ENCODE measurements at regions not wholly inside any gene's neighbourhood (a gene's known extent, or its start where the extent isn't known, plus 50 kb on each side); places are given as distances from the start of the nearest gene placed in this dataset.

GRCh38 chr6:144634371-144634770, 349.2 kb downstream of the UTRN start:
- Mint-ChIP-seq H3K27me3 (ENCODE audit: low read depth) (no peaks in the 10 kb centered on the region), H3K9me3 (peaks cover 3% of the 10 kb centered on the region), H3K4me1 (peaks cover 23% of the 10 kb centered on the region), H3K36me3 (peaks cover 3% of the 10 kb centered on the region; the same call in 1 of the 2 replicates), H3K27ac (peak overlapping the region; percentile 21; the same call in 1 of the 2 replicates), H3K4me3 (no peak overlapping the region)
- ChIA-PET POLR2A (no interaction called here), CTCF (no interaction called here)
- DNase-seq (ENCODE audit: low spot score) (no peak), ATAC-seq (no peak)
- TF ChIP-seq ATF1 (CRISPR knock-in tag; IDR thresholded peaks at IDR 0.05) (no peak), ATF3 (CRISPR knock-in tag; conservative IDR thresholded peaks at IDR 0.05) (no peak), ZNF423 (CRISPR knock-in tag; IDR thresholded peaks at IDR 0.05) (no peak), ZNF416 (CRISPR knock-in tag; IDR thresholded peaks at IDR 0.05) (no peak), TEAD1 (CRISPR knock-in tag; IDR thresholded peaks at IDR 0.05) (no peak), NR3C1 (CRISPR knock-in tag; conservative IDR thresholded peaks at IDR 0.05; ENCODE audit: low read depth) (no peak), PREB (CRISPR knock-in tag; IDR thresholded peaks at IDR 0.05; ENCODE audit: borderline replicate concordance) (no peak), ZNF671 (CRISPR knock-in tag; IDR thresholded peaks at IDR 0.05) (no peak), MYBL2 (CRISPR knock-in tag; IDR thresholded peaks at IDR 0.05) (no peak), PRRX2 (CRISPR knock-in tag; IDR thresholded peaks at IDR 0.05) (no peak), ZNF425 (CRISPR knock-in tag; conservative IDR thresholded peaks at IDR 0.05) (no peak)

- ChIA-PET CTCF (no interaction called here), POLR2A (no interaction called here)
- H3K27ac Mint-ChIP-seq, result no peak overlapping the region
- no peak overlapping the region for H3K4me3 Mint-ChIP-seq
- DNase-seq (ENCODE audit: low spot score), result no peak
- peaks cover 27% of the 10 kb centered on the region for H3K4me1 Mint-ChIP-seq
- ATAC-seq, result no peak
- no peaks in the 10 kb centered on the region for H3K9me3 Mint-ChIP-seq
- no peaks in the 10 kb centered on the region for H3K27me3 Mint-ChIP-seq (ENCODE audit: low read depth)
- H3K36me3 Mint-ChIP-seq, result no peaks in the 10 kb centered on the region
- TF ChIP-seq IRF1 (CRISPR knock-in tag; IDR thresholded peaks at IDR 0.05), result no peak
- TF ChIP-seq USF2 (CRISPR knock-in tag; IDR thresholded peaks at IDR 0.05), result no peak
- TF ChIP-seq ESRRA (CRISPR knock-in tag; IDR thresholded peaks at IDR 0.05; ENCODE audit: borderline replicate concordance), result no peak
- no peak for TF ChIP-seq IRF2 (CRISPR knock-in tag; IDR thresholded peaks at IDR 0.05; ENCODE audit: borderline replicate concordance, low read depth)
- no peak for TF ChIP-seq ARID4B (CRISPR knock-in tag; IDR thresholded peaks at IDR 0.05; ENCODE audit: borderline replicate concordance)
- no peak for TF ChIP-seq ZNF416 (CRISPR knock-in tag; IDR thresholded peaks at IDR 0.05)
- TF ChIP-seq CREM (CRISPR knock-in tag; IDR thresholded peaks at IDR 0.05), result no peak
- TF ChIP-seq JAZF1 (CRISPR knock-in tag; IDR thresholded peaks at IDR 0.05), result no peak
- no peak for TF ChIP-seq E2F1 (CRISPR knock-in tag; IDR thresholded peaks at IDR 0.05)
- TF ChIP-seq ZNF512 (CRISPR knock-in tag; IDR thresholded peaks at IDR 0.05; ENCODE audit: borderline replicate concordance), result no peak
- no peak for TF ChIP-seq USF1 (CRISPR knock-in tag; IDR thresholded peaks at IDR 0.05)
- TF ChIP-seq NR2C2 (CRISPR knock-in tag; IDR thresholded peaks at IDR 0.05), result no peak
- TF ChIP-seq SMAD4 (CRISPR knock-in tag; IDR thresholded peaks at IDR 0.05), result no peak
Measured at GRCh38 chr6:144635051-144635450, 349.9 kb downstream of the UTRN start.

Measured in WTC11 (cell line).